ENCODE measurements at regions not wholly inside any gene's neighbourhood (a gene's known extent, or its start where the extent isn't known, plus 50 kb on each side); places are given as distances from the start of the nearest gene placed in this dataset.

- ATAC-seq = no peak
- in situ Hi-C loops (cut with MboI) = no loop called here
- ChIA-PET CTCF (ENCODE audit: low intra/inter-chr PET ratio) (no interaction called here), POLR2A (no interaction called here)
- H3K36me3 ChIP-seq (ENCODE audit: control insufficient read depth, insufficient read depth, low read length) = no peaks in the 10 kb centered on the region
- H3K27ac ChIP-seq (ENCODE audit: extremely low read depth, low read depth, low read length) = no peak overlapping the region
- 0 out of 2 replicates have a peak, but pooled peaks cover under 1% of the 10 kb centered on the region for H3K9me3 ChIP-seq (replicated peaks; ENCODE audit: control insufficient read depth, insufficient read depth, low read depth, low read length)
- H3K4me2 ChIP-seq (ENCODE audit: insufficient read depth, low read length) = no peak overlapping the region
- 0% methylated on average over 1 of the region's 1 CpG for WGBS (ENCODE audit: insufficient coverage, low coverage, missing lambda C conversion rate)
- no TSS peak for BruUV-seq (replicated peaks)
- intact Hi-C loops (cut with micrococcal nuclease) = no loop called here
- FAIRE-seq = no peak
- no peak for DNase-seq (ENCODE audit: extremely low read depth in 1 of 4, low spot score in 3 of 4)
- H3K9me1 ChIP-seq (ENCODE audit: control insufficient read depth, insufficient read depth, low read length) = no peaks in the 10 kb centered on the region
- no peaks in the 10 kb centered on the region for H3K27me3 ChIP-seq (ENCODE audit: control insufficient read depth in 2 of 2, insufficient read depth in 2 of 2, low read length in 2 of 2)
- no peaks in the 10 kb centered on the region for H3K4me1 ChIP-seq (replicated peaks in 1 of 2; ENCODE audit: control insufficient read depth in 2 of 2, insufficient read depth in 2 of 2, low read length in 2 of 2)
- no peak overlapping the region for H3K4me3 ChIP-seq
- no peaks in the 10 kb centered on the region for H3K79me2 ChIP-seq (ENCODE audit: control insufficient read depth, insufficient read depth, low read length)
- H2AFZ ChIP-seq (ENCODE audit: low read depth, low read length) = no peak overlapping the region
- H3K9ac ChIP-seq (ENCODE audit: insufficient read depth in 1 of 2, low read depth in 2 of 2, low read length in 2 of 2) = no peak overlapping the region
- TF ChIP-seq ZNF551 (CRISPR knock-in tag; IDR thresholded peaks at IDR 0.05) (no peak), U2AF2 (optimal IDR thresholded peaks at IDR 0.05; ENCODE audit: low read depth, low read length) (no peak), CHD7 (IDR thresholded peaks at IDR 0.05; ENCODE audit: low read depth, low read length) (no peak), ZNF12 (CRISPR knock-in tag; IDR thresholded peaks at IDR 0.05) (no peak), JUNB (CRISPR knock-in tag; conservative IDR thresholded peaks at IDR 0.05) (no peak), IRF1 (CRISPR knock-in tag; IDR thresholded peaks at IDR 0.05; ENCODE audit: borderline replicate concordance) (no peak), TAF7 (tag; IDR thresholded peaks at IDR 0.05) (no peak)
- H4K20me1 ChIP-seq (replicated peaks; ENCODE audit: control insufficient read depth, insufficient read depth, low read length) = no peaks in the 10 kb centered on the region
Measured at GRCh38 chr5:121218086-121218485, 633.6 kb upstream of the FTMT start.

Measured in K562 (cell line).